Peyer's patch (tissue), 4 donors: ENCODE measurements at regions not wholly inside any gene's neighbourhood (a gene's known extent, or its start where the extent isn't known, plus 50 kb on each side); places are given as distances from the start of the nearest gene placed in this dataset.

Source experiments
- DNase-seq, 3 donors: peaks; one replicate each; pipeline ENCODE4 v3.0.0-alpha.2; 2017 to 2019
- H3K27ac ChIP-seq, 4 donors: fragments of 200-600 bp; sonication (generic); one replicate each; pipeline ENCODE4 v1.5.1; 2016 to 2019
- H3K27me3 ChIP-seq, 2 donors: fragments of 200-600 bp; sonication (generic); one replicate each; pipeline ENCODE4 v1.5.1; 2019
- H3K36me3 ChIP-seq, 3 donors: fragments of 200-600 bp; sonication (generic); one replicate each; pipeline ENCODE4 v1.5.1; 2016 to 2019
- H3K4me1 ChIP-seq, 4 donors: fragments of 200-600 bp; sonication (generic); one replicate each; pipeline ENCODE4 v1.5.1; 2016 to 2019
- H3K4me3 ChIP-seq, 4 donors: fragments of 200-600 bp; sonication (generic); 1 replicate in 3 of 4; 2 replicates in 1 of 4; pipeline ENCODE4 v1.5.1; 2016 to 2019; ENCODE audit warnings: mild to moderate bottlenecking in 1 of 4
- H3K9me3 ChIP-seq, 4 donors: fragments of 200-600 bp; sonication (generic); one replicate each; pipeline ENCODE4 v1.5.1; 2016 to 2019; ENCODE audit warnings: mild to moderate bottlenecking in 1 of 4
- CTCF ChIP-seq, 6 experiments: fragments of 450-650 bp in 4 of 6; fragments of 200-600 bp in 2 of 6; sonication (generic) in 1 of 6; IDR thresholded peaks; one replicate each; pipeline ENCODE4 v1.5.1; 2017 to 2019; ENCODE audit warnings: antibody characterized with exemption in 6 of 6, mild to moderate bottlenecking in 3 of 6, moderate library complexity in 1 of 6
- POLR2A ChIP-seq, 2 donors: fragments of 450-650 bp; IDR thresholded peaks; one replicate each; pipeline ENCODE4 v1.5.1; 2017; ENCODE audit warnings: antibody characterized with exemption in 2 of 2, mild to moderate bottlenecking in 2 of 2, moderate library complexity in 2 of 2

GRCh38 chr5:168106008-168106761, 185.3 kb upstream of the WWC1 start:
- H3K9me3 ChIP-seq = no peaks in the 10 kb centered on the region
- no peaks in the 10 kb centered on the region for H3K36me3 ChIP-seq
- no peak overlapping the region for H3K4me3 ChIP-seq
- TF ChIP-seq POLR2A (IDR thresholded peaks at IDR 0.05) (no peak), CTCF (IDR thresholded peaks at IDR 0.05) (no peak)
- DNase-seq = no peak
- H3K27ac ChIP-seq = no peak overlapping the region
- no peaks in the 10 kb centered on the region for H3K27me3 ChIP-seq
- H3K4me1 ChIP-seq = peaks cover 0 to 16% (median 0%) of the 10 kb centered on the region in 4 donors

- no peak overlapping the region for H3K27ac ChIP-seq
- H3K4me3 ChIP-seq = no peak overlapping the region
- H3K9me3 ChIP-seq = no peaks in the 10 kb centered on the region
- H3K36me3 ChIP-seq = no peaks in the 10 kb centered on the region
- H3K4me1 ChIP-seq = peaks cover 0 to 12% (median 0%) of the 10 kb centered on the region in 4 donors
- DNase-seq = no peak
- H3K27me3 ChIP-seq = no peaks in the 10 kb centered on the region
- TF ChIP-seq CTCF (IDR thresholded peaks at IDR 0.05) = no peak
- no peak for TF ChIP-seq POLR2A (IDR thresholded peaks at IDR 0.05)
These were observed 182.0 kb upstream of the WWC1 start for GRCh38 chr5:168109441-168109840.

- H3K4me1 ChIP-seq = peaks cover 0 to 2% (median 0%) of the 10 kb centered on the region in 4 donors
- TF ChIP-seq CTCF (IDR thresholded peaks at IDR 0.05) (no peak), POLR2A (IDR thresholded peaks at IDR 0.05) (no peak)
- no peaks in the 10 kb centered on the region for H3K9me3 ChIP-seq
- DNase-seq = no peak
- no peak overlapping the region for H3K27ac ChIP-seq
- H3K27me3 ChIP-seq = no peaks in the 10 kb centered on the region
- no peak overlapping the region for H3K4me3 ChIP-seq
- H3K36me3 ChIP-seq = no peaks in the 10 kb centered on the region
These were observed 181.1 kb upstream of the WWC1 start for GRCh38 chr5:168110384-168110783.

GRCh38 chr5:168110870-168111832, 180.3 kb upstream of the WWC1 start:
- no peak for DNase-seq
- no peaks in the 10 kb centered on the region for H3K4me1 ChIP-seq
- no peak overlapping the region for H3K27ac ChIP-seq
- no peak for TF ChIP-seq POLR2A (IDR thresholded peaks at IDR 0.05)
- no peak for TF ChIP-seq CTCF (IDR thresholded peaks at IDR 0.05)
- no peaks in the 10 kb centered on the region for H3K9me3 ChIP-seq
- H3K27me3 ChIP-seq = no peaks in the 10 kb centered on the region
- H3K36me3 ChIP-seq = no peaks in the 10 kb centered on the region
- H3K4me3 ChIP-seq = no peak overlapping the region

- peak in 2 of 3 donors; percentile 78 to 86 for DNase-seq
- TF ChIP-seq CTCF (IDR thresholded peaks at IDR 0.05) = peak in 4 of 6 experiments; percentile 43 to 81 (median 79)
- no peak for TF ChIP-seq POLR2A (IDR thresholded peaks at IDR 0.05)
- no peaks in the 10 kb centered on the region for H3K27me3 ChIP-seq
- H3K36me3 ChIP-seq = no peaks in the 10 kb centered on the region
- no peaks in the 10 kb centered on the region for H3K4me1 ChIP-seq
- H3K4me3 ChIP-seq = no peak overlapping the region
- no peaks in the 10 kb centered on the region for H3K9me3 ChIP-seq
- H3K27ac ChIP-seq = no peak overlapping the region
These were observed 176.9 kb upstream of the WWC1 start for GRCh38 chr5:168114444-168115017.
